ENCODE measurements at regions not wholly inside any gene's neighbourhood (a gene's known extent, or its start where the extent isn't known, plus 50 kb on each side); places are given as distances from the start of the nearest gene placed in this dataset.

- TF ChIP-seq CTCF (IDR thresholded peaks at IDR 0.05; ENCODE audit: low read length) (no peak), EZH2phosphoT487 (IDR thresholded peaks at IDR 0.05; ENCODE audit: low read length) (no peak), EZH2 (optimal IDR thresholded peaks at IDR 0.05; ENCODE audit: low read depth, low read length) (no peak)
Observed at GRCh38 chr18:65459741-65460140, 291.1 kb upstream of the CDH7 start.

Measured in MM.1S (cell line).